K562 (cell line): ENCODE measurements at regions not wholly inside any gene's neighbourhood (a gene's known extent, or its start where the extent isn't known, plus 50 kb on each side); places are given as distances from the start of the nearest gene placed in this dataset.

Experiments
- ATAC-seq: fragments of 200-7000 bp; cut with Tn5 transposase; 3 replicates; pipeline ENCODE4 v1.9.1; 2020; ENCODE audit warnings: moderate library complexity
- BruUV-seq: library from RNA; stranded (reverse); fragments of 400-500 nt; replicated peaks from 2 replicates; lab custom pipeline; 2021; lab: Mats Ljungman, UMichigan
- CTCF ChIA-PET: fragments of 300-600 bp; formaldehyde crosslinking; extraction: SDS; loops from one replicate; lab custom pipeline; 2021; ENCODE audit warnings: low intra/inter-chr PET ratio; lab: Yijun Ruan, JAX
- POLR2A ChIA-PET: fragments of 300-600, 350-650 bp; sonication (Branson Sonifier 250); formaldehyde crosslinking; extraction: SDS; loops from one replicate; lab custom pipeline; 2021; ENCODE audit warnings: antibody characterized with exemption, inconsistent platforms; lab: Yijun Ruan, JAX
- DNase-seq, 4 experiments: peaks; one replicate each; pipeline versions ENCODE4 v3.0.0 to v3.0.0-alpha.2; 2011 to 2018; ENCODE audit warnings: low spot score in 3 of 4, mixed read lengths in 3 of 4; ENCODE audit errors: extremely low read depth in 1 of 4
- FAIRE-seq: peaks from 2 replicates; lab custom pipeline; 2011; peaks lifted over from hg19 to GRCh38; lab: Jason Lieb, UNC
- H2AFZ ChIP-seq: 2 replicates; pipeline ENCODE4 v1.6.0; 2011; ENCODE audit warnings: low read depth, low read length, control low read depth, inconsistent platforms
- H3K27ac ChIP-seq: fragments of 200-600 bp; 3 replicates; pipeline ENCODE4 v1.8.0; 2011; ENCODE audit warnings: low read depth, mild to moderate bottlenecking, control low read depth, inconsistent platforms, low read length, moderate library complexity, mixed read lengths; ENCODE audit errors: extremely low read depth
- H3K27me3 ChIP-seq, 2 experiments: fragments of 300-600 bp in 1 of 2; 2 replicates in 1 of 2; 3 replicates in 1 of 2; pipeline versions ENCODE4 v1.6.0 to v1.8.0; 2011; ENCODE audit warnings: inconsistent platforms in 2 of 2, low read length in 2 of 2, mild to moderate bottlenecking in 1 of 2, mixed read lengths in 1 of 2, moderate library complexity in 1 of 2; ENCODE audit not compliant: control insufficient read depth in 2 of 2, insufficient read depth in 2 of 2
- H3K36me3 ChIP-seq: fragments of 300-600 bp; 3 replicates; pipeline ENCODE4 v1.8.0; 2011; ENCODE audit warnings: mild to moderate bottlenecking, low read length, inconsistent platforms; ENCODE audit not compliant: control insufficient read depth, insufficient read depth
- H3K4me1 ChIP-seq, 2 experiments: fragments of 200-600 bp in 1 of 2; replicated peaks in 1 of 2; 2 replicates in 1 of 2; 3 replicates in 1 of 2; pipeline versions ENCODE4 v1.5.1 to v1.8.0; 2011; ENCODE audit warnings: inconsistent platforms in 2 of 2, low read length in 2 of 2, mild to moderate bottlenecking in 1 of 2, mixed read lengths in 1 of 2, moderate library complexity in 1 of 2; ENCODE audit not compliant: control insufficient read depth in 2 of 2, insufficient read depth in 2 of 2
- H3K4me2 ChIP-seq: 2 replicates; pipeline ENCODE4 v1.6.1; 2011; ENCODE audit warnings: low read length, control low read depth, inconsistent platforms, mixed read lengths; ENCODE audit not compliant: insufficient read depth
- H3K4me3 ChIP-seq: fragments of 200-600 bp; sonication (generic), shearing (Covaris generic); 2 replicates; pipeline ENCODE4 v1.5.1; 2016; ENCODE audit warnings: control low read depth, inconsistent platforms
- H3K79me2 ChIP-seq: fragments of 200-600 bp; 3 replicates; pipeline ENCODE4 v1.8.0; 2011; ENCODE audit warnings: low read length, inconsistent platforms; ENCODE audit not compliant: control insufficient read depth, insufficient read depth
- H3K9ac ChIP-seq, 2 experiments: 2 replicates each; pipeline versions ENCODE4 v1.6.0 to v1.6.1; 2011; ENCODE audit warnings: low read depth in 2 of 2, low read length in 2 of 2, control low read depth in 1 of 2, inconsistent platforms in 1 of 2, mild to moderate bottlenecking in 1 of 2, mixed read lengths in 1 of 2; ENCODE audit not compliant: insufficient read depth in 1 of 2
- H3K9me1 ChIP-seq: one replicate; pipeline ENCODE4 v1.6.0; 2011; ENCODE audit warnings: inconsistent platforms, mild to moderate bottlenecking, low read length, moderate library complexity; ENCODE audit not compliant: control insufficient read depth, insufficient read depth
- H3K9me3 ChIP-seq: replicated peaks from 2 replicates; pipeline ENCODE4 v1.5.1; 2011; ENCODE audit warnings: low read depth, low read length, inconsistent platforms; ENCODE audit not compliant: control insufficient read depth, insufficient read depth
- H4K20me1 ChIP-seq: replicated peaks from 2 replicates; pipeline ENCODE4 v1.6.1; 2011; ENCODE audit warnings: low read length, inconsistent platforms, mixed read lengths; ENCODE audit not compliant: control insufficient read depth, insufficient read depth
- ATF3 ChIP-seq, 2 experiments: fragments of 450-650 bp in 1 of 2; sonication (generic) in 1 of 2; formaldehyde crosslinking in 1 of 2; IDR thresholded peaks in 1 of 2; conservative IDR thresholded peaks in 1 of 2; 2 replicates each; pipeline versions ENCODE4 v1.6.1 to v1.8.1; 2016 to 2023; ENCODE audit warnings: mild to moderate bottlenecking in 2 of 2, moderate library complexity in 2 of 2, inconsistent platforms in 1 of 2, missing genetic modification reagents in 1 of 2
- BRCA1 ChIP-seq, 2 experiments: fragments of 450-650 bp in 1 of 2; sonication (generic) in 1 of 2; formaldehyde crosslinking in 1 of 2; IDR thresholded peaks; 2 replicates each; pipeline versions ENCODE4 v1.5.0 to v1.6.1; 2017 to 2020; ENCODE audit warnings: mild to moderate bottlenecking in 1 of 2, missing genetic modification reagents in 1 of 2
- CTBP1 ChIP-seq: fragments of 450-650 bp; IDR thresholded peaks from 2 replicates; pipeline ENCODE4 v1.6.1; 2016; ENCODE audit warnings: borderline replicate concordance
- EHMT2 ChIP-seq: fragments of 450-650 bp; IDR thresholded peaks from 2 replicates; pipeline ENCODE4 v1.6.1; 2018; ENCODE audit warnings: antibody characterized with exemption
- ETV1 ChIP-seq: fragments of 450-650 bp; conservative IDR thresholded peaks from 2 replicates; pipeline ENCODE4 v1.6.1; 2016; ENCODE audit warnings: missing genetic modification characterization, control low read depth, low read depth, missing compliant biosample characterization
- EZH2 ChIP-seq: IDR thresholded peaks from 2 replicates; pipeline ENCODE4 v1.6.1; 2012; ENCODE audit warnings: low read depth, mild to moderate bottlenecking, inconsistent platforms, low read length, borderline replicate concordance
- NCOR1 ChIP-seq: fragments of 450-650 bp; IDR thresholded peaks from 2 replicates; pipeline ENCODE4 v1.6.1; 2016; ENCODE audit warnings: mild to moderate bottlenecking, moderate library complexity
- PHF21A ChIP-seq: fragments of 450-650 bp; IDR thresholded peaks from 2 replicates; pipeline ENCODE4 v1.6.1; 2017; ENCODE audit warnings: low read depth, borderline replicate concordance
- POLR2G ChIP-seq: fragments of 200-400 bp; formaldehyde crosslinking; IDR thresholded peaks from 2 replicates; pipeline ENCODE4 v1.6.1; 2017; ENCODE audit warnings: low read depth, mild to moderate bottlenecking, antibody characterized with exemption, low read length, moderate library complexity
- SRSF3 ChIP-seq: fragments of 200-400 bp; formaldehyde crosslinking; IDR thresholded peaks from 2 replicates; pipeline ENCODE4 v1.6.1; 2016; ENCODE audit warnings: mild to moderate bottlenecking, low read length, moderate library complexity; ENCODE audit not compliant: insufficient read depth
- STAT5A ChIP-seq: IDR thresholded peaks from 2 replicates; pipeline ENCODE4 v1.6.1; 2012; ENCODE audit warnings: low read length, inconsistent platforms, borderline replicate concordance
- ZNF41 ChIP-seq: fragments of 250-450 bp; sonication (Bioruptor Pico); conservative IDR thresholded peaks from 2 replicates; pipeline ENCODE4 v1.4.0; 2020; ENCODE audit warnings: mild to moderate bottlenecking
- ZNF512 ChIP-seq: IDR thresholded peaks from 2 replicates; pipeline ENCODE4 v1.6.1; 2016; ENCODE audit warnings: missing genetic modification characterization, missing compliant biosample characterization
- WGBS: fragments of 100-300 bp; shearing (Covaris generic); methylation state at CpG from one replicate; pipeline ENCODE4 v1.1.6; 2016; ENCODE audit warnings: low coverage, mixed read lengths; ENCODE audit not compliant: insufficient coverage; ENCODE audit errors: missing lambda C conversion rate; 5-methylcytosine and 5-hydroxymethylcytosine counted together
- in situ Hi-C: fragments of 300-500 bp; cut with MboI; formaldehyde crosslinking; loops from 4 replicates; pipeline ENCODE4 v1.15.0; 2018; ENCODE audit warnings: inconsistent platforms, mixed read lengths
- intact Hi-C: fragments of 100-400 bp; cut with micrococcal nuclease; formaldehyde crosslinking; loops from 2 replicates; pipeline ENCODE4 v1.14.2; 2022

DNA sequence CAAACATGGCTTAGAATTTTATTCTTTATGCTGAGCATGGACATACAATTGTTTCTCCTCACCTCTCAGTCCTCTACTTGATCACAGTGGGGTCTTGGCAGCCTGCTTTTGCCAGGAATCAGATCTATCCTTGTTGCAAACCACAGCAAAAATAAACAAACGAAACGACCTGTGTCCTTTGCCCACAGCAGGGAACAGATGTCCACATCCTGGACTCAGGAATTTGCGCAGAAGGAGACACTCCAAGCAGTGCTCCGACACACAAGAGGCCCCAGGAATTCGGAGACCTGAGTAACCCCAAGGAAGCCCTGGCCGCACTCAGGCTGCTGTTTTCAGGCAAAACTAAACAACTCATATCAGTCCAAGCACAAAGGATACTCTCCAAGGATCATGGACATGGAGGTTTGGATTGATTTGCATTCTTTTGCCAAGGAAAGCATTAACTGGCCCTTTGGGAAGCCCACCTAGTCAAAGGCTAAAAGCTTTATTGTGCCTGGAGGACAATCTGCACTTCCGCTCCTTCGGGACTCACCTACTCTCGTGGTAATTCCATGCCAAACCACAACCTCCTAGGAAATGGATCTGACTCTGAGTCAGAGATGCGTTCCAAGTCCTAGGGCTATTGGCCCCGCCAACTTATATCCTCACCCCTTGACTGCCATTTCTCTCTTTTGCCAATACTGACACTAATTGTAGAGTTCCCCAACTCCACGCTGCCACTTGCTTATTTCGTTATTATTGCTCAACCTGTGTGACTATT lies 271.1 kb upstream of the CDH11 start:
- Histone ChIP-seq H4K20me1 (no peaks in the 10 kb centered on the region), H3K27ac (no peak overlapping the region), H3K4me2 (no peak overlapping the region), H3K36me3 (no peaks in the 10 kb centered on the region), H3K27me3 (no peaks in the 10 kb centered on the region), H3K9ac (no peak overlapping the region), H3K4me3 (no peak overlapping the region), H3K9me1 (no peaks in the 10 kb centered on the region), H2AFZ (no peak overlapping the region), H3K4me1 (no peaks in the 10 kb centered on the region), H3K9me3 (no peaks in the 10 kb centered on the region), H3K79me2 (no peaks in the 10 kb centered on the region)
- TF ChIP-seq CTBP1 (no peak), EHMT2 (no peak)
- CTCF ChIA-PET, result no interaction called here
- in situ Hi-C loops, result no loop called here
- DNase-seq, result no peak
- WGBS, result 0% methylated on average over 13 of the region's 13 CpGs
- POLR2A ChIA-PET, result no interaction called here
- BruUV-seq, result no TSS peak
- intact Hi-C loops, result no loop called here
- FAIRE-seq, result no peak
- no peak for ATAC-seq

DNA sequence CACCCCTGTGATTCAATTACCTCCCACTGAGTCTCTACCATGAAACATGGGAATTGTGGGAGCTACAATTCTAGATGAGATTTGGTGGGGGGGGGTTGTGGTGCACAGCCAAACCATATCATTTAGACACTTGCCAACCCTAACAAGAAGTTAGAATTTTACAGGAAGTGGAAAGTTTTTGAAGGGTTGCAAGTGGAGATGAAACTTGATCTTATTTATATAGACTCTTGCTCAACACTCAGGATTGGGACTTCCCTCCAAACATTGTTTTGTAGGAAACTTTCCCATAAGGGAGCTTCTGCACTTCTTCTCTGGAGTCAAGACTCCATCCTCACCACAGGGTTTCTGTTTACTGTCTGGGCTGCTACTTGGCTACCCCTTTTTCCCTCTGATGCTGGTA lies 266.7 kb upstream of the CDH11 start:
- BruUV-seq, result no TSS peak
- H3K36me3 ChIP-seq, result no peaks in the 10 kb centered on the region
- CTCF ChIA-PET, result no interaction called here
- intact Hi-C loops, result no loop called here
- H3K4me1 ChIP-seq, result no peaks in the 10 kb centered on the region
- H3K27me3 ChIP-seq, result no peaks in the 10 kb centered on the region
- H4K20me1 ChIP-seq, result no peaks in the 10 kb centered on the region
- no peak for FAIRE-seq
- no peak overlapping the region for H3K4me2 ChIP-seq
- TF ChIP-seq ETV1 (no peak), ATF3 (IDR thresholded peaks at IDR 0.05) (no peak), ATF3 (CRISPR knock-in tag; conservative IDR thresholded peaks at IDR 0.05) (no peak), BRCA1 (IDR thresholded peaks at IDR 0.05) (no peak), BRCA1 (CRISPR knock-in tag; IDR thresholded peaks at IDR 0.05) (no peak), ZNF512 (tag) (no peak), SRSF3 (no peak), POLR2G (no peak), EZH2 (no peak), PHF21A (no peak), STAT5A (no peak), ZNF41 (CRISPR knock-in tag) (no peak), EHMT2 (no peak), NCOR1 (no peak)
- TF ChIP-seq, all 486 proteins: peak for 0
- H3K4me3 ChIP-seq, result no peak overlapping the region
- DNase-seq, result no peak
- no peak for ATAC-seq
- no peaks in the 10 kb centered on the region; the same call in 1 of the 2 replicates for H3K9me3 ChIP-seq
- in situ Hi-C loops, result no loop called here
- H3K9ac ChIP-seq, result no peak overlapping the region
- H3K27ac ChIP-seq, result no peak overlapping the region
- H3K79me2 ChIP-seq, result no peaks in the 10 kb centered on the region
- POLR2A ChIA-PET, result interaction anchor here (0.7 kb wide), 1 partner anchor 61 kb away, joined by 3 read pairs; no protein-coding TSS in a partner anchor
- no peaks in the 10 kb centered on the region for H3K9me1 ChIP-seq
- H2AFZ ChIP-seq, result no peak overlapping the region
